DND-41 (cell line): ENCODE measurements at regions not wholly inside any gene's neighbourhood (a gene's known extent, or its start where the extent isn't known, plus 50 kb on each side); places are given as distances from the start of the nearest gene placed in this dataset.

Experiments
- ATAC-seq: fragments of 200-7000 bp; cut with Tn5 transposase; 3 replicates; pipeline ENCODE4 v1.9.1; 2021; ENCODE audit warnings: low read depth; ENCODE audit not compliant: insufficient read depth
- DNase-seq: peaks from one replicate; pipeline ENCODE4 v3.0.0-alpha.2; 2020
- H2AFZ ChIP-seq: 2 replicates; pipeline ENCODE4 v1.6.0; 2012; ENCODE audit warnings: low read depth, low read length
- H3K27ac ChIP-seq: 2 replicates; pipeline ENCODE4 v1.5.1; 2012; ENCODE audit warnings: low read length, inconsistent platforms
- H3K27me3 ChIP-seq: fragments of 200-600 bp; sonication (generic); 2 replicates; pipeline ENCODE4 v1.6.0; 2012; ENCODE audit warnings: low read length, mild to moderate bottlenecking, inconsistent platforms; ENCODE audit not compliant: insufficient read depth, poor library complexity
- H3K36me3 ChIP-seq: 2 replicates; pipeline ENCODE4 v1.5.1; 2012; ENCODE audit warnings: low read length, inconsistent platforms; ENCODE audit not compliant: insufficient read depth
- H3K4me1 ChIP-seq: 2 replicates; pipeline ENCODE4 v1.5.1; 2012; ENCODE audit warnings: mild to moderate bottlenecking, low read length; ENCODE audit not compliant: insufficient read depth
- H3K4me2 ChIP-seq: 2 replicates; pipeline ENCODE4 v1.6.0; 2012; ENCODE audit warnings: mild to moderate bottlenecking, moderate library complexity, low read length, inconsistent platforms; ENCODE audit not compliant: insufficient read depth
- H3K4me3 ChIP-seq, 2 experiments: fragments of 200-600 bp in 1 of 2; shearing (Covaris generic) in 1 of 2; 2 replicates each; pipeline ENCODE4 v1.5.1; 2012 to 2016; ENCODE audit warnings: inconsistent platforms in 2 of 2, low read length in 2 of 2, mild to moderate bottlenecking in 2 of 2, low read depth in 1 of 2, moderate library complexity in 1 of 2
- H3K79me2 ChIP-seq: 2 replicates; pipeline ENCODE4 v1.6.0; 2012; ENCODE audit warnings: low read length, inconsistent platforms; ENCODE audit not compliant: insufficient read depth
- H3K9ac ChIP-seq: 2 replicates; pipeline ENCODE4 v1.6.0; 2012; ENCODE audit warnings: low read depth, mild to moderate bottlenecking, inconsistent platforms, low read length, moderate library complexity
- H3K9me3 ChIP-seq: 2 replicates; pipeline ENCODE4 v1.5.1; 2012; ENCODE audit warnings: low read length, moderate library complexity, mild to moderate bottlenecking, inconsistent platforms; ENCODE audit not compliant: insufficient read depth, severe bottlenecking
- H4K20me1 ChIP-seq: 2 replicates; pipeline ENCODE4 v1.6.0; 2012; ENCODE audit warnings: low read length; ENCODE audit not compliant: insufficient read depth
- CTCF ChIP-seq: IDR thresholded peaks from 2 replicates; pipeline ENCODE4 v1.5.1; 2012; ENCODE audit warnings: borderline replicate concordance, low read length, moderate library complexity, mild to moderate bottlenecking; ENCODE audit not compliant: poor library complexity, severe bottlenecking; ENCODE audit errors: extremely low read depth
- EZH2 ChIP-seq: IDR thresholded peaks from 3 replicates; pipeline ENCODE4 v1.6.1; 2012; ENCODE audit warnings: borderline replicate concordance, low read depth, mild to moderate bottlenecking, moderate library complexity, low read length, inconsistent platforms; ENCODE audit not compliant: severe bottlenecking

GRCh38 chr11:80748207-80748925 lies 1307.5 kb upstream of the TENM4 start:
- TF ChIP-seq CTCF: no peak
- TF ChIP-seq EZH2: no peak
- no peak overlapping the region for H2AFZ ChIP-seq
- H3K79me2 ChIP-seq: no peaks in the 10 kb centered on the region
- H3K4me2 ChIP-seq: no peak overlapping the region
- H3K4me1 ChIP-seq: no peaks in the 10 kb centered on the region
- no peak overlapping the region for H3K9ac ChIP-seq
- no peaks in the 10 kb centered on the region for H3K36me3 ChIP-seq
- DNase-seq: no peak
- H4K20me1 ChIP-seq: no peaks in the 10 kb centered on the region
- H3K9me3 ChIP-seq: no peaks in the 10 kb centered on the region
- no peak overlapping the region for H3K27ac ChIP-seq
- H3K4me3 ChIP-seq: no peak overlapping the region
- no peaks in the 10 kb centered on the region for H3K27me3 ChIP-seq
- no peak for ATAC-seq

GRCh38 chr11:80746300-80746699 lies 1305.5 kb upstream of the TENM4 start:
- TF ChIP-seq EZH2: no peak
- TF ChIP-seq CTCF: no peak
- Histone ChIP-seq H3K4me2 (no peak overlapping the region), H3K36me3 (no peaks in the 10 kb centered on the region)

GRCh38 chr11:80745416-80745815 lies 1304.6 kb upstream of the TENM4 start:
- Histone ChIP-seq H3K27ac (no peak overlapping the region), H3K79me2 (no peaks in the 10 kb centered on the region), H4K20me1 (no peaks in the 10 kb centered on the region), H3K4me1 (no peaks in the 10 kb centered on the region), H3K36me3 (no peaks in the 10 kb centered on the region), H3K9ac (no peak overlapping the region), H3K27me3 (no peaks in the 10 kb centered on the region), H3K9me3 (no peaks in the 10 kb centered on the region), H3K4me3 (no peak overlapping the region), H3K4me2 (no peak overlapping the region), H2AFZ (no peak overlapping the region)
- TF ChIP-seq EZH2: no peak
- TF ChIP-seq CTCF: no peak
- ATAC-seq (no peak), DNase-seq (no peak)

More at GRCh38 chr11:80746300-80746699, 1305.5 kb upstream of the TENM4 start:
- no peak overlapping the region for H2AFZ ChIP-seq
- no peak overlapping the region for H3K4me3 ChIP-seq
- H3K79me2 ChIP-seq: no peaks in the 10 kb centered on the region
- no peaks in the 10 kb centered on the region for H3K4me1 ChIP-seq
- H3K27ac ChIP-seq: no peak overlapping the region
- H3K9me3 ChIP-seq: no peaks in the 10 kb centered on the region
- no peaks in the 10 kb centered on the region for H4K20me1 ChIP-seq
- DNase-seq (no peak), ATAC-seq (no peak)
- no peaks in the 10 kb centered on the region for H3K27me3 ChIP-seq
- no peak overlapping the region for H3K9ac ChIP-seq

- Histone ChIP-seq H3K4me3 (no peak overlapping the region), H3K27ac (no peak overlapping the region), H2AFZ (no peak overlapping the region), H3K27me3 (no peaks in the 10 kb centered on the region), H3K79me2 (no peaks in the 10 kb centered on the region), H3K4me1 (no peaks in the 10 kb centered on the region), H4K20me1 (no peaks in the 10 kb centered on the region), H3K4me2 (no peak overlapping the region), H3K36me3 (no peaks in the 10 kb centered on the region), H3K9ac (no peak overlapping the region), H3K9me3 (no peaks in the 10 kb centered on the region)
- TF ChIP-seq CTCF (no peak), EZH2 (no peak)
- DNase-seq (no peak), ATAC-seq (no peak)
Observed at GRCh38 chr11:80733790-80734189, 1293.0 kb upstream of the TENM4 start.
